COR-L47 (cell line): ENCODE measurements at regions not wholly inside any gene's neighbourhood (a gene's known extent, or its start where the extent isn't known, plus 50 kb on each side); places are given as distances from the start of the nearest gene placed in this dataset.
"Not testable (repeated sequence)": the region's sequence is repeated elsewhere in the genome, so short reads cannot be mapped to it uniquely, and the experiment has no call there.

ENCODE experiments used
- DNase-seq: peaks from one replicate; lab custom pipeline; 2025; lab: John Stamatoyannopoulos, UW

DNA sequence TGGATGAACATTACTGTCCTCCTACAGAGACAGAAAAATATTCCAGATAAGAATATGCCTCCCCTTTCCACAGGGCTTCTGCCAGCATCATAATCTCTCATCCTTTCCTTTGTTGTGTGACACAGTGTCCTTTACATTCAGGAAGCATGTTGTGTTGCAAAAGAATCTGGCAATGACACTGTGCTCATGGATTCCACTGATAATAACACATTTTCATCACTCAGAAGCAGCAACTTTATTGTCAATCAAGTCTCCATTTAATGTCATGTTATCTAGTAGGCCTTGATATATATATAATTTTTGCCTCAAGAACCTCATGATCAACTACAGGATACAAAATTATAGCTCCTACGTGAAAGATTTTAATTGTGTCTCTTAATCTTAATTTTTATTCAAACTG, 833.9 kb downstream of the FSTL5 start:
- DNase-seq, result no peak

DNA sequence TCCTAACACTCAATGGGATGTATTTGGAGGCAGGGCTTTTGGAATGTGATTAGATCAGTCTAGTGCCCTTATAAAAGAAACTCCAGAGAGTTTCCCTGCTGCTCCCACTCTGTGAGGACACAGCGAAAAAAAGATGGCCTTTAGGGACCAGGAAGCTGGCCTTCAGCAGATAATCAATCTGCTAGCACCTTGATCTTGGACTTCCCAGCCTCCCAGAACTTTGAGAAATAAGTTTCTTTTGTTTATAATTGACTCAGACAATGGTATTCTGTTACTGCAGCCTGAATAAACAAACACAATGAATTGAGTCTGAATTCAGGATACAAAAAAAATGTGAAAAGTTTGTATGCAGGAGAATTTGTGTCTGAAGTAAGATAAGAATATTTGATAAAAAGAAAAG, 842.1 kb downstream of the FSTL5 start:
- DNase-seq, result no peak

DNA sequence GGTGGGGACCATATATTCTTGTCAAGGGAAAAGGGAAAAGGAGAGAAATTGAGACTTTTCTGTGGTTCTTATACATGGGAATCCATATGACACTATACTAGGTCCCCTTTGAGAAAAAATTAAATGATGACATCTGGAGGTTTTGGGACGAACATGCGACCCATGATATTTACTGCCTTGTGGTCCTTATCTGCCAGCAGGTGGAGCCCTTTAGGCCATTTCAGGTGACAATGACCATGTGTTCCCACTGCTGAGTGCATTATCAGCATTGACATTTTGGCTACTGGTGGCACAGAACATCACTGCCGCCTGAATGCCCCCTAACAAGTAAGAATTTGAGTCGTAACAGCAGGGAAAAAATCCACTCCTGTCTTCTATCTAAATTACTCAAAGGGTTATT, 843.4 kb downstream of the FSTL5 start:
- peak; percentile 17 for DNase-seq

DNA sequence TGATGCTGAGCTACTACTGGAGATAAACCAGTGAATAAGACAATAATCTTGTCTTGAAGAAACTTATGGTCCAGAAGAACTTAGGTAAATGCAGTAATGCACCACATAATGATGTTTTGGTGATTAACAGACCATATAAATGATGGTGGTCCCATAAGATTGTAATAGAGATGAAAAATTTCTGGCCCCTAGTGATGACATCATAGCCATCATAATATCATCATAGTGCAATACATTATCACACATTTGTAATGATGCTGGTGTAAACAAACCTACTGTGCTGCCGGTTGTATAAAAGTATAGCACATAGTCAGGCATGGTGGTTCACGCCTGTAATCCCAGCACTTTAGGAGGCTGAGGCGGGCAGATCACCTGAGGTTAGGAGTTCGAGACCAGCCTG, 846.8 kb downstream of the FSTL5 start:
- DNase-seq, result no peak

DNA sequence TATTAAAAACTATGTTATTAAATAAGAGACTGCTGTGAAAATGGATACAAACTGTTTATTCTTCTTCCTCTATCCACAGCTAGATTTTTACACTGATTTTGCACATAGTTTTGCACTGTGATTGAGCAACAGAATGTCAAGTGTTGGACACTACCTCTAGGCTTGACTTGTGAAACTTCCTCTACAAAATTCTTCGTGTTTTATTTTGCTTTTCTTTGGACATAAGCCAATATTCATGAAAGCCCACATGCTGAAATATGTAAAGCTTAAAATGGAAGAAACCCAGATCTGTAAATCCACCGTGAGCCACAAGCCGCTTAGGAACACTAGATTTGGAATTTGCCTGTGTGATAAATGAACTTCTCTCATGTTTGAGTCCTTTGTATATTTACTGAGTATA, 849.4 kb downstream of the FSTL5 start:
- DNase-seq, result no peak

DNA sequence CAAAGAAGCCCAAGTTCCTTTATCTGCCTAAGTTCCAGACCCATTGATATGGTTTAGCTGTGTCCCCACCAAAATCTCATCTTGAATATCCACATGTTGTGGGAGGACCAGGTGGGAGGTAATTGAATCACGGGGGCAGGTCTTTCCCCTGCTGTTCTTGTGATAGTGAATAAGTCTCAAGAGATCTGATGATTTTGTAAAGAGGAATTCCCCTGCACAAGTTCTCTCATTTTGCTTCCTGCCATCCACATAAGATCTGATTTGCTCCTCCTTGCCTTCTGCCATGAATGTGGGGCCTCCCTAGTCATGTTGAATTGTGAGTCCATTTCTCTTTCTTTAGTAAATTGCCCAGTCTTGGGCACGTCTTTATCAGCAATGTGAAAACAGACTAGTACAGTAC, 860.2 kb downstream of the FSTL5 start:
- no peak for DNase-seq

DNA sequence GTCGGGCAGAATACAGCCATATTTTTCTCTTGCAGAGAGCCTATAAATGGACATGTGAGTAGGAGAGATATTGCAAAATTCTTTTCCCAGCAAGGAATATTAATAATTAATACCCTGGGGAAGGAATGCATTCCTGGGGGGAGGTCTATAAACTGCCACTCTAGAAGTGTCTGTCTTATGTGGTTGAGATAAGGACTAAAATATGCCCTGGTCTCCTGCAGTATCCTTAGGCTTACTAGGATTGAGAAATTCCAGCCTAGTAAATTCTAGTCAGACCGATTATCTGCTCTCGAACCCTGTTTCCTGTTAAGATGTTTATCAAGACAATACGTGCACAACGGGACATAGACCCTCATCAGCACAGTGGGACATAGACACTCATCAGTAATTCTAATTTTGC, 872.6 kb downstream of the FSTL5 start:
- no peak for DNase-seq

DNA sequence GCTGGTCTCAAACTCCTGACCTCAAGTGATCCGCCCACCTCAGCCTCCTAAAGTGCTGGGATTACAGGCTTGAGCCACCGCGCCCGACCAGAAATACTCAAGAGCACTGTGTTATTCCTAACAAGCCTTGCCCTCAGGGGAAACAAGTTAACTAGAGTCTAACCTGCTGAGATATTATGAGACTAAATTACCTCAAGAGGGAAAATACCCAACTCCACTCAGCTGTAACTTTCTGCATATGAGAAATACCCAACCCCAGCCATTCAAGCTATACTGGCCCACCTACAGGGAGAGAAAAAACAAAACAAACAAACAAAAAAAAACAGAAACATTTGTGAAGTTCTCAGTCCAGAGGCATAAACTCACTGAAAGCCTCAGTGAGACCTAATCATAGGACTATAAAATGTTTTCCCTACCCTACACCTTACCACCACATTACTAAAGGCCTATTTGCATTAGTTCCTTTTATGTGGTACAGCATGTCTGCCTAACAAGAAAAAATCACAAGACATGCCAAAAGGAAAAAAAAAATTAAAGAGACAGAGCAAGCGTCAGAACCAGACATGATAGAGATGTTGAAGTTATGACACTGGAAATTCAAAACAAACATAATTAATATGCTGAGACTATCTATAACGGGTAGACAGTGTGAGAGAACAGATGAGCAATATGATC, 876.0 kb downstream of the FSTL5 start:
- no peak for DNase-seq

DNA sequence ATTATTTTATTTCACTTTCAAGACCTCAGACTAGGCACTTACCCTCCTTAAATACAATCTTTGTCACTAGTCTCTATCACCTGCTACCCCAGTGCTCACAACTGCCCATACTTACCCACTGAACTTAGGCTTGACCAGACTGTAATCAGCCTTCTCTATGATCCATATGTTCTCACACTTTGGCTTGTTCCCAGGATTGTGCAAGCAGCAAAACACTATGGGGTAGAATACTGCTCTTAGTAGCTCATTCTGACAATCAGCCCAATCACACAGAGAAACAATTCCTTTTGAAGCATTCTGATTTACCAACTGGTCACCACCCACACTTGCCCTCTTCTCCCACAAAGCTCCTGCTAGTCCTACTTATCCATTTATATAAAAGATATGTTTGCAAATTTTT, 878.3 kb downstream of the FSTL5 start:
- no peak for DNase-seq

DNA sequence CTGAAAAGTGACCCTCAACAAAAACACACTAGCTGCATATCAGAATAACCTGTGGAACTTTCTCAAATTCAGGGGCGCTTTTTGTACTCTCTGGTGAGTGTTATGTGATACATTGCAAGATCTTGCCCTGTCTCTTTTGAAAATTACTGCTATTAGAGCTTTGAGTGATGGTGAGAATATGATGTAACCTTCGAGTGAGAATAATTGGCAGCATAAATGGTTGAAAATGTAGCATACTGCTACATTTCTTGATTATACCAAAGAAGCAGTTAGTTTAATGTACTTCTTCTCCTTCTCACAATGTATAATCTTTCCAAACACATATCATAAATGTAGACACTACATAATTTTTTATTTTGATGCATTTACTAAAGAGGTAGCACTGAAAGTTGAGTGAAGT, 882.9 kb downstream of the FSTL5 start:
- no peak for DNase-seq

DNA sequence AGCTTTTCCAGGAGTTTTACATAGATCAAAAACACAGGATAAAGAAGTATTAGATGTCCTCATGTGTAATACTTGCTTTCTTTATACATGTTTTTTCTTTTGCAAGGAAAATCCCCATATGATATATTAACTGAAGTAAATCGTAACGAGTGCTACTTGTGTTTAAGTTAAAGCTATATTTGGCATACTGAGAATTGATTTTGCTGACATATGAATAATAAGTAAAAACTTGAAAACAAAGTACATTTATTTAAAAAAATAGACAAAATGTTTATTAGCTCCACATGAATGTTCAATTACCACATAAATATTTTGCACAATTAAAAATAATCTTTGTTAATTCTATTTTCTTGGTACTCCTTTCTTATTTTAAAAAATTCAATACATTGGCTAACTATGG, 884.7 kb downstream of the FSTL5 start:
- no peak for DNase-seq

DNA sequence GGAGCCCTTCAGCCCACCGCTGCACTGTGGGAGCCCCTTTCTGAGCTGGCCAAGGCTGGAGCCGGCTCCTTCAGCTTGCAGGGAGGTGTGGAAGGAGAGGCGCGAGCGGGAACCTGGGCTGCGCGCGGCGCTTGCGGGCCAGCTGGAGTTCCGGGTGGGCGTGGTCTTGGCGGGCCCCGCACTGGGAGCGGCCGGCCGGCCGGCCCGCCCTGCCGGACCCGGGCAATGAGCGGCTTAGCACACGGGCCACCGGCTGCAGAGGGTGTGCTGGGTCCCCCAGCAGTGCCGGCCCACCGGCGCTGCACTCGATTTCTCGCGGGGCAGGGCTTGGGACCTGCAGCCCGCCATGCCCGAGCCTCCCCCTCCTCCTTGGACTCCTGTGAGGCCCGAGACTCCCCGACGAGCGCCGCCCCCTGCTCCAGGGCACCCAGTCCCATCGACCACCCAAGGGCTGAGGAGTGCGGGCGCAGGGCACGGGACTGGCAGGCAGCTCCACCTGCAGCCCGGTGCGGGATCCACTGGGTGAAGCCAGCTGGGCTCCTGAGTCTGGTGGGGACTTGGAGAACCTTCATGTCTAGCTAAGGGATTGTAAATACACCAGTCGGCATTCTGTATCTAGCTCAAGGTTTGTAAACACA, 886.5 kb downstream of the FSTL5 start:
- DNase-seq, result not testable (repeated sequence)

DNA sequence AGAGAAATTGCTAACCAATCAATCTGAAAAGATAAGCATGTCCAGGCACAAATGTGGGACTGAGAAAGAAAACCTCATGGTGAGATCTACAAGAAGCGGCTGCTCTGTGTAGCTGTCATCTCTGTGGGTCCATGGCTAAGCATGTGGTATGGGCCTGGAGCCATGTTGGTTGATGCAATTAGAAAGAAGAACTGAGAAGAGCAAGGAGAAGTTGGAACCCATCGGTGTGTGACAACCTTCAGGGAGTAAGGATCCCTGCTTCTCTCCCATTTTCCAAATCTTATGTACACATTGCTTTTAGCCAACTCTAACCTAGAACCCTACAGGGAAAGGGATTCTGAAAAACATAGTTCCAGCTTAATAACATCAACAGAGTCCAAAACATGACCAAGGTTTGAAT, 890.2 kb downstream of the FSTL5 start:
- DNase-seq, result no peak

DNA sequence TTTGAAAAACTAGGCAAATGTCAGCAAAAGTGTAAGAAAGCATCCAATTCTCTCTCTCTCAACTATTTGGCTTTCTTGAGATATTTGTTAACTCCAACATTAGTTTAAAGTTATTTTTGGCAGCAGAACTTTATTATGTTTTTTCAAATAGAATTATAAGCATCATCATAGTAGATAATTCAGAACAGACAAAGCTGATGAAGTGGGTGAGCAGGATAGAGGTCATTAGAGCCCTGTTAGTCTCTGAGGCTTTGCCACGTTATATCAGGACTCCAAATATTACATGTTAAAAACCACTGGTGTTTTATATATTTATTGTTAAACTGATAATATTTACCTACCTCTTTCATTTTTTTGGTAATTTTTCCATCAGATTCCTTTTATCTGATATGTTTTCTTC, 903.0 kb downstream of the FSTL5 start:
- no peak for DNase-seq

DNA sequence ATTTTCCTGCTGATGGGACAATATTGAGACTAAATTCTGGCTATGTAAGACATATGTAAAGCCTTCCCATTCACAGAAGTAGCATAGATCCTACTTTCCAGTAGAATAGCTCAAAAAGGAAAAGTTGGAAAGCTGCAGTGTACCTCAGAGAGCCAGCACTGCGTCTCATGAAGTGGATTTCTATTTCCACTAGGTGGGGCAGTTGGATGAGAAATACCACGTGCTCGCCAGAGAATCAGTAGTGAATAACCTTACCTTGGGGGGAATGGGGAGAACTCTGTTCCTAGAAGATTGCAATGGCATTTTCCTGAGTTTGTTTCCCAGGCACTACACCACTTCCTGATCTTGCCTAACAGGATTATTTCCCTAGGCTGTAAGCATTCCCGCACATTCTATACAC, 907.1 kb downstream of the FSTL5 start:
- no peak for DNase-seq

DNA sequence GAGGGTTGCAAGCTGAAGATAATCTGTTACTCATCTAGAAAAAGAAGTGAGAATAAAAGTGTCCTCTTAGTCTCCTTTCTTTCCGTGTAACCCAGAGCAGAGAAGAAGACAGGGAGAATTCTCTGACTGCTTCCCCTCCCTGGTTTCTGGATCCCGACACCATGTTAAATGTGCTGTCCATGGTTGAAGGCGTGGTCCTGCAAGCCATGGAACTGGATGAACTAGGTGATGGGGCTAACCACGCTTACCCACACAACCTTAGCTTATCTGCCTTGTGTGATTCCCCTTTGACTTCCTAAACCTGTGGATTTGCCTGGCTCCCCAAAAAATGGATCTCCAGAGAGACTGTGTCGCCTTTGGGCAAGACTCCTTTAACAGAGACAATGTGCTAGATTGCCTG, 907.6 kb downstream of the FSTL5 start:
- DNase-seq, result peak; percentile 3

DNA sequence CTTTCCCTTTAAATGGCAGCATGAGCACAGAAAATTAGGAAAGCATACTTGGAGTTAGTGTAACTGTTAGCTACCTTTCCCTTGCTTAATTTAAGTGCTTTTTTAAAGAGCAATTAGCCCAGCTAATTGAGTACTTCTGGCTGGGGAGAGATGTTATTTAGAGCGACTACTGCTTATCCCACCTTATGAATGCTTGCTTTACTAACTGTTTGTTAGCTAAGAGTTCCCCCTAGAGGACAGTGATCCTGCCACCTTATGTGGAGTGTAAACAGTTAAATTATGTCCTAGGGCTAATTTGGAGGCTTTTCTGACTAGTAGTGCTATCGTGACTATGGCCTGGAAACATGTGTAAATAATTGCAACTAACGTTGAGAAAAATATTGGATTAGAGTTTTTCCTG, 909.4 kb downstream of the FSTL5 start:
- DNase-seq, result no peak

DNA sequence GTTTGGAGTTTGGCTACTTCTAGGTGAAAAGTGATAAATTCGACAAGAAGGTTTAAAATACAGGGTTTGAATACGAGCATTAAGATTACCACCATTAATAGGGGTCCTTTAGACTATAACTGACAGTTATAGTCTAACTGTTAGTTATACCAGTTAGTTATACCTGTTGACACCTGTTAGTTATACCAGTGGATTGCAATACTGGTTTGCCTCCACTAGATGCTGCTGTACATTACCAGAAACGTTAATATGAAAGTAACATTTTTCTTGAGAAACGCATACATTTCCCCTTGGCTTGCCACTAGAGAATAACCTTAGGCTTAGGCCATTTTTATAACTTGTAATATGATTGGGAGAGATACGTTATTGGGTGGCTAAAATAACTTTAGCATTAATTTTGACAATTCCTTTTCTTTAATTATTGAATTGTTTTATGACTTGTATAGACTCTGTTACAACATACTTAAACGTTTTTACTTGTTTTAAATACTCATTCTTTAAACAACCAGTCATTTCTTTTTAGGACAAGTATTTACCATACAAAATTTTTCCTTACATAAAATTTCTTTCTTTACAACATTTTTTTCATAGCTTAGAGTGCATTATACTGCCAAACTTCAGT, 911.2 kb downstream of the FSTL5 start:
- peak; percentile 0 for DNase-seq

DNA sequence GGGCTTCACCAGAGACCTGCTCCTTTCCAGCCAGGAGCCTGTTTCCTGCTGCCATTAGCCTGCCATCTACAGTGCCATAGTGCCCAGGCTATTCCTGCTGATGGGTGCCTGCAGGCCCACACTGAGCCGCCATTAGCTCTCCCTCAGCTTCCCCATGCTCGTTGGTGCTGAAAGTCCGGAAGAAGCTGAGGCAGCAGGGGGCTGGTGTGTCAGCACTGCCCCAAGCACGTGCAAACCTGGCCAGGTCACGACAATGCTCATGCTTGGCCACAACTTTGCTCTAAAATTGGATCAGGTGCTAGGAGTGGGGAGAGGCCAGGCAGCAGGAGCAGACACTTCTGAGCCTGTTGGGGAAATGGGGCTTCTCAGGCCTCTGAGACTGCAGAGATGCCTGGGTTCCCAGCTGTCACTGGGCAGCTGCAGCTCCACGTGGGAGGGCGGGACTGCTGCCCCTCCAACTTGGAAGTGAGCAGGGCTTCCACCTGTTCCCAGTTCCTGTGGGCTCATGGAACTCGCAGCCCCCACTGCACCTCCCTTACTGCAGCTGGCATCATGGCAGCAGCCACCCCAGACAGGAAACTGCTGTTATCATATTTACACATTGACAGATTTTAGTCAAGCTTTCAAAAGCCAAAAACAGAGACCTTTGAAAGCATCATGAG, 913.9 kb downstream of the FSTL5 start:
- no peak for DNase-seq

DNA sequence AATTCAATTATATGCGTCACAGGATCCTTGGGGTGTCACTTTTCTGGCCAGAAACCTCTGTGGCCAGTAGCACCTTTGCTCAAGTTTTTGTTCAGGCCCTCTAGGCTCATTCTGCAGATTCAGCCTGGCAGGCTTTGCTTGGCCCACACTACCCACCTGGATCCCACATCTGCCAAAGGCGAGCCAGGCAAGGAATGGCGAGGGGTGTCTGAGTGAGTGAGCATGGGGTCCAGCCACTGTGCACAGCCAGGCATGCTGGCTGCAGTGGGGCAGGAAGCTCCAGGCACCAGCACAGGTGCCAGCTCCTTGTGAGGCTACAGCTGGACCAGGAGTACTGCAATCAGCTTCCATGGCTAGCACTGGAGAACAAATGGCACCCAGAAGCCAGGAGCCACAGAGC, 914.9 kb downstream of the FSTL5 start:
- no peak for DNase-seq

DNA sequence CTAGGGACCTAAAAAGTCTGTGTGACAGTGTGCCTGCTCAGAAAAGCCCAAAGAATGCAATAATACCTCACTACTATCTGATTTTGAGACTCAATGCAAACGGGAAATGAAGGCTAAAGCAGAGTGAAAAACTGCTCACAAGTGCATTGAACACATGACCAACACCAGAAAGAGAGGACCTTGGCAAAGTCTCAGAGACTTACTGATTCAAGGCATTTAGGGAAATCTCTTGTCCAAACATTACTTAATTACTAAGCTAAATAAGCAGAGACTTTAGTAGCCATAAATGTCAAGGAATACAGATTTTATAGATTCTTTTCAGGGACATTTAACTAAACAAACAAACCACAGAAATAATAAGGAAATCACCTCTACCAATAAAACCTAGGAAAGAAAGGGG, 916.0 kb downstream of the FSTL5 start:
- DNase-seq, result no peak

DNA sequence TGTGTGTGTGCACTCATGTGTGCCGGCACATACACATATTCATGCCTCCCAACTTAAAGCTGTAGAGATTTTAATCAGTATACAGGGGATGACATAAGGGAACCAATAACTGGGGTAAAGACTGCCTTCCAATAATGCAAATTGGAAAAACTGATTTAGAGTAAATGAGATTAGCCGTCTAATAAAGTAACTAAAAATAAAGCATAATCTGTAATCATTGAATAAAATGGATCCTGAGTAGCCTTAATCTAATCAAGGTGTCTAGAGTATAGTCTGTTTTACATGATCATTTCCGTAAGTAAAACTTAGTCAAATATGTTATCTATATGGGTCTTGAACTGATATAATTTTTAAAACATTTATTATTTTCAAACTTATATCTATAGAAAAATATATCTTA, 925.8 kb downstream of the FSTL5 start:
- no peak for DNase-seq

DNA sequence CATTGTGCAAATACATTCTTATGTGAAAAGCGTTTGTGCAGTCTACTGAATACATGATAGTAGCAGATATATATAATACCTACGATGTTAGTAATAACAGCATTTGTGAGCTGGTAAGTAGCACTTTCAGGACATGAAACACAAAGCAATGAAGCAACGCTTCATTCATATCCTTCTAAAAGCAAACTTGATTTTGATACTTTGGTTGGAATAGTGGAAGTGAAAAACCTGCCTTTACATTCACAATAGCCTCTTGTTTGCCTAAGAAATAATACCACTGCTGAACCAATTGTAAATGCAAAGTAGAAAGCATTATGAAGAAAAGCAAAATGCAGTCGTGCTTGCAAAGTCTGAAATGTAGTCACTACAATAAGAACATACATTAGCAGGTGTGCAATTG, 926.3 kb downstream of the FSTL5 start:
- DNase-seq, result no peak
